M059J (cell line): ENCODE measurements at regions not wholly inside any gene's neighbourhood (a gene's known extent, or its start where the extent isn't known, plus 50 kb on each side); places are given as distances from the start of the nearest gene placed in this dataset.
"Not testable (repeated sequence)": the region's sequence is repeated elsewhere in the genome, so short reads cannot be mapped to it uniquely, and the experiment has no call there.

ENCODE experiments used
- DNase-seq: peaks from one replicate; pipeline ENCODE4 v3.0.0-alpha.2; 2012; ENCODE audit warnings: low read depth

DNA sequence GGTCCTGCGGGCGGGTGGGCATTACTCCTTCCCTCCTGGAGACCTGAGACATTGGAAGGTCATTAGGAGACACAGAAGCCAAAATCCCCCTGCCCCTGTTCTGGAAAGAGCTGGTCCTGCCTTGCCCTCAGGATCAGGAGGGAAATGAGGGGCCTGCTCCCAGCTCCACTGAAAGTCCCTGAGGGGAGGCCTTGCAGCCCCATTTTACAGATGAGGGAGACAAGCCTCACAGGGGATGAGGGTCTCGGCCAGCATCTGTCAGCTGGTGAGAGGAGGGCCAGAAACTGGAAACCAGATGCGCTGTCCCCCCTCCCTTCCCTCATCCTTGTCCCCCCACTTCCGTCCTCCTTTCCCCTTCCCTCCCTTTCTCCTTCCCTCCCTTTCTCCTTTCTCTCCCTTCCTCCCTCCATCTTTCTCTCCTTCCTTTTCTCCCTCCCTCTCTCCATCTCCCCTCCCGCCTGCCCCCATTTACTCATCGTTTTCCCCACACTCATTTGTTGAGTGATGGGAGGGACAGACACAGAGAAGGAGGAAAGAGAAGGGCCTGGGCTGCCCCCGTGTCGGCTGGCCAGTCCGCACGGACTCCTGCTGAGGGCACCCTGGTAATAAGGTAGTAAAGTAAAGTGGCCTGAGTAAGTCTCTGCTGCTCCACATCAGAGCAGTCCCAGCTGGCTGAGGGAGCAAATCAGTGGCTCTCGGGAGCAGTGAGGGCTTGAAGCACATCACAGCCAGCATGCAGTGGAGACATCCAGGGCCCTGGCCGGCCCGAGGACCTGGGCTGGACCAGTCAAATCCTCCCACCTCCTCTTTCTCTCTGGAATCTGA, 112.4 kb upstream of the ALDH1A3 start:
- no peak for DNase-seq

DNA sequence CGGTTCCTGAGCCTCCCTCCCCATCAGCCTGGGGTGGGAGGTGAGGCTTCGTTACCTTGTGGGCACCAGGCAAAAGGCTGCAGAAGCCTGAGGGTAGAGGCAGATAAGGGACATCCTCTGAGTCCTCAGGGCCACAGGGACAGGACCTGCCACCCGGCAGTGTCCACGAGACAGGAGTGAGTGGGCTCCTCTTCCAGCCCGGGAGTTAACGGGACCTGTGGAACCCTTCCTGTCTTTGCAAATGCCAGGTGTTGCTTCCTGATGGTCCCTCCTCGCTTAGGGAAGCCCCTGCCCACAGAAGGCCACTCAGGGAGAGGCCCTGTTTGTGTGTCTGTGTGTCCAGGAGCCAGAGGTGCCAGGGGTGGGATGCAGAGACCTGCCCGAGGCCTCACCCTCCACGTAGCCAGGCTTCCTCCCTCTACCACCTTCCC, 111.1 kb upstream of the ALDH1A3 start:
- DNase-seq = no peak

GRCh38 chr15:100769043-100769974, 110.3 kb upstream of the ALDH1A3 start:
- no peak for DNase-seq

DNA sequence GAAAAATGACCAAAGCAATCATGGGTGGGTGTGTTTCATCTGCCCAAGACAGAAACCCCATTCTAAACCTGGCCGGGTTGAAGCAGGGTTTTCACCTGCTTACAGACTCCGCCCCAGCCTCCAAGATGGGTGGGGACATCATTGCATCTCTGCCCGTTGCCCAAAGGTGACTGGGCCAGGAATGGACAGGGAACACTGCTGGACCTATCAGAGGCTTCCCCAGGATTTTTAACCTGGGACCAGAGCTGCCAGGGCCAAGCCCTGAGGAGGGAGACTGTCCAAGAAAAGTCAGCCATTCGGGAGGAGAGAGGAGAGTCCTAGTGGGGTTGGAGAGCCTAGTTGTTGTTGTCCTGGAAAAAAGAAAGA, 109.7 kb upstream of the ALDH1A3 start:
- no peak for DNase-seq

GRCh38 chr15:100770661-100771584, 108.7 kb upstream of the ALDH1A3 start:
- DNase-seq = no peak

DNA sequence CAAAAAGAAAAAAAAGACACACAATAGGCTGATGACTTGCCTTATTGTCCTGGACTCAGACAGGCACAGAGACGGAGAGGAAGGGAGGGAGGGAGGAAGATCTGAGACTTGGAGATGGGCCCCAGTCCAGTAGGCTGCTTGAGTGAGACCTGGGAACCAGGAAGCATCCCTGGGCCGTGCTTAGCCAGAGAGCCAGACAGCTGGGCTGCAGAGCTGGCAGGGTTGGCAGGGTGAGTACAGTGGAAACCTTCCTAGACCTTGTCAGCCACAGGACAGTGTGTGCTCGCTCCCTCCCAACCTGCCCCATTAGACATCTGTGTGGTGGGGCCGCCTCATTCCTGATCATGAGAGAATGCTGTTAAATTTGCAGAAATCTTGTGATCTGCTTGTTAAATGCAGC, 107.9 kb upstream of the ALDH1A3 start:
- peak; percentile 29 for DNase-seq

DNA sequence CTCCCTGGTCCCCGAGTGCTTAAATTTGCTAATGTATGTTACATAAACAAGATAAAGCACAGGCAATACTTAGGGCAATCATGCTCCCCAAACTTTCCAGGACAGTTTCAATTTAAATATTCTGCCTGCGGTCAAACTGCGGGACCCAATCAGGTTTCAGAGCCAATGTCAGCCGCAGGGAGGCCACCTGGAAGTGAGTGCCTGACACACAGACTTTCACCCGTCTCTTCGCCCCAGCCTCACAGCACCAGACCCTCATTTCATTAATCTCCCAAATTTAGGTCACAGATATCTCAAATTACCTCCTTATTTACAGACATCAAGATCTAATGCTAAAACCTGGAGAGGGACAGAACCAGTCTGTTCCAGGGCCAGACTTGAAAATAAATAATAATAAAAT, 107.2 kb upstream of the ALDH1A3 start:
- no peak for DNase-seq

- no peak for DNase-seq
Measured at GRCh38 chr15:100772892-100773520, 106.6 kb upstream of the ALDH1A3 start.

DNA sequence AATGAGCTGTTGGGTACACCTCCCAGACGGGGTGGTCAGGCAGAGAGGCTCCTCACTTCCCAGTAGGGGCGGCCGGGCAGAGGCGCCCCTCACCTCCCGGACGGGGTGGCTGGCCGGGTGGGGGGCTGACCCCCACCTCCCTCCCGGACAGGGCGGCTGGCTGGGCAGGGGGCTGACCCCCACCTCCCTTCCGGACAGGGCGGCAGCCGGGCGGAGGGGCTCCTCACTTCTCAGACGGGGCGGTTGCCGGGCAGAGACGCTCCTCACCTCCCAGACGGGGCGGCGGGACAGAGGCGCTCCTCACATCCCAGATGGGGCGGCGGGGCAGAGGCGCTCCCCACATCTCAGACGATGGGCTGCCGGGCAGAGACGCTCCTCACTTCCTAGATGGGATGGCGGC, 105.6 kb upstream of the ALDH1A3 start:
- not testable (repeated sequence) for DNase-seq

DNA sequence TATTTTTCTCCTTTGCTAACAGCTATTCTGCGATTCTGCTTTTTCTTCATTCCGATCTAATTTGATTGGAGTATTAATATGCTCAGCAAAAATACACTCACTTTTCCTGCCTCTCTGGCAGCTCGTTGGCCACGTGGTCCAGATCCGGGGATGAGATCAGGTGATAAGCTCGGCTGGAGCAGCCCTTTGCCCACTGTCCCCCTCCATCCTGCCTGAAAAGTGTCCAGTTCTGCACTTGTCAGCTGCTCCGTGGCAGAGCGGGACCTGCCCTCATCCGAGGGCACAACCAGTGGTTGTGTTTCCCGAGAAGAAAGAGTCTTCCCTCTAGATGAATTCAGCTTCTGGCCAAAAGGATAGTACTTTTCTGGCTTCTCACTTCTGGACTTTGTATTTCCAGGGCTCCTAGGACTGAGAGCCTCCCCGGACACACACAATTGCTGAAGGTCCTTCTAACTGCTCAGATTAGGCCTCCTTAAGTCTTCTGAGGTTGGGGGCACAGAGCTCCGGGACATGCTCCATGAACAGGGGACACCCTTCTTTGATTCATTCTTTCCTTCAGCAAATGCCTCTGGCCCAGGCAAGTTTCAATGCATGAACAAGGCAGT, 103.9 kb upstream of the ALDH1A3 start:
- DNase-seq = no peak

DNA sequence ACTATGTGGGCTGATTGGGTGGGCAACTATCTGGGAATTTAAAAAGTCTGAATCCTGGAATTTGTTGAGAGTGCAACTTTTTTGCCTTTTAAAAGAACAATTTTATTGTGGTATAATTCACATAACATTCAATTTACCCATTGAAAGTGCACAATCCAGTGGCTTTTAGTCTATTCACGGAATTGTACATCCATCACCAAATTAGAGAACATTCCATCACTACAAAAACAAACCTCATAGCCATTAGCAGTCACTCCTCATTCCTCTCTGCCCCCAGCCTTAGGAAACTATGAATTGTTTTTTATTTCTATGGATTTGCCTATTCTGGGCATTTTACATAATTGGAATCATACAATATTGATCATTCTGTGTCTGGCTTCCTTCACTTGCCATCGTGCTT, 101.8 kb upstream of the ALDH1A3 start:
- no peak for DNase-seq

DNA sequence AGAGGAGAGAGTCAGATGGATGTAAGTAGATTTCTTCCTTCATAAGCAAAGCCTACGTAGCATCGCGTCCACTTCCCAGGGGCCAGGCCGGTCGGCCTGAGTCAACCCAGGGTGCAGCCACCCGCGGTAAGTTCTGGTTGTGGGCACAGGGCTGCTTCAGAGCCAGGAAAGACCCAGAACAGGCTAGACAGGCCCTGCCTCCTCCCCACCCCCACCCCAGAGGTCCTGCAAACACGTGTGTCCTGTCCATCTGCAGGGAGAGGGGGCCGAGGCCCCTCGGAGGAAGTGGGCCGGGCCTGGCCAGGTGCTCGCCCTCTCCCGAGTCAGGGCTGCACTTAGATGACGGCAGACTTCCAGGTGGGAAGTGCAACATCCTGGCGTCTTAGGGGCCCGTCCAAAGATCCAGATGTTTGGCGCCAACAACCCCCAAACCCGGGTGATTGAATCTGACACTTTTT, 100.8 kb upstream of the ALDH1A3 start:
- no peak for DNase-seq

- no peak for DNase-seq
Measured at GRCh38 chr15:100779331-100780207, 100.1 kb upstream of the ALDH1A3 start.

GRCh38 chr15:100780208-100780800, 99.3 kb upstream of the ALDH1A3 start:
- DNase-seq = no peak

- DNase-seq = no peak
Measured at GRCh38 chr15:100781061-100781960, 98.3 kb upstream of the ALDH1A3 start.

DNA sequence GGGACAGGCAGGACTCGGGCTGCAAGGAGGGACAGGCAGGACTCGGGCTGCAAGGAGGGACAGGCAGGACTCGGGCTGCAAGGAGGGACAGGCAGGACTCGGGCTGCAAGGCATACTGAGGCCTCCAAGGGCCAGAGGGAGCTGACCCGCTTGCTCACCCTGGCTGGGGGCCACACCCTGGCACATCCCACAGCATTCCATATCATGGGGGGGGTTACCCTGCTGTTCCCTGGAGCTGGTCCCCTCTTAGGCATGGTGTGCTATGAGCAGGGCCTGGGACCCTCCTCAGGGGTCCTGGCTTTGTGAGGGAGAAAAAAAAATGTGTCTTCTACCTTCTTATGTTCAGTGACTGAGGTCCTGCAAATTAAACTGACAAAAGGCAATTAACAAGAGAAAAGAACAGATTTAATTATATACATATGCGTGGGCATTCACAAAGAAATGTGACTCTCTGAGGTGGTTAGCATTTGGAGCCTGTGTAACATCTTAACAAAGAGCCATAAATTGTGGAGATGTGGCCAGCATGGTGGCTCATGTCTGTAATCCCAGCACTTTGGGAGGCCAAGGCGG, 97.6 kb upstream of the ALDH1A3 start:
- no peak for DNase-seq

GRCh38 chr15:100783291-100783690, 96.3 kb upstream of the ALDH1A3 start:
- DNase-seq = no peak
